ENCODE measurements at regions not wholly inside any gene's neighbourhood (a gene's known extent, or its start where the extent isn't known, plus 50 kb on each side); places are given as distances from the start of the nearest gene placed in this dataset.

GRCh38 chr14:63781686-63782085, 53.8 kb upstream of the SGPP1 start:
- no peak for DNase-seq

DNA sequence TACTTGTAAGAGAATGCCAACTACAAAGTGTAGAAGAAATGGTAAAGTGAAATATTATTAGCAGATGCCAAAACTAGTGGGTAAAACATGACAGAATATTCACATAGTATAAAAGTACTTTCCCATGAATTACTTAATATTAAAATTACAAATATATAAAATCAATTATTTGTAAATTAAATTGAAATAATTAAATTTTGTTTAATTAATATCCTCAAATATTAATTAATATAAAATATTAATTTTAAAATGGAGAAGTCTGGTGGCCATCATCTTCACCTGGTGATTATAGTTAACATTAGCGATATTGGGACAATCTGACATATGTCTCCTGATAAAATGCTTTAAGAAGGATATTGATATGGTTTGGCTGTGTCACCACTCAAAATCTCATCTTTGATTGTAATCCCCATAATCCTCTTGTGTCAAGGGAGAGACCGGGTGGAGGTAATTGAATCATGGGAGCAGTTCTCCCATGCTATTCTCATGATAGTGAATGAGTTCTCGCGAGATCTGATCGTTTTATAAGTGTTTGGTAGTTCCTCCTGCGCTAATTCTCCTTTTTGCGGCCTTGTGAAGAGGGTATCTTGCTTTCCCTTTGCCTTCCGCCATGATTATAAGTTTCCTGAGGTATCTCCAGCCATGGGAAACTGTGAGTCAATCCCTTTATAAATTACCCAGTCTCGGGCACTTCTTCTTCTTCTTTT, 55.0 kb upstream of the SGPP1 start:
- no peak for DNase-seq

GRCh38 chr14:63788011-63788933, 60.4 kb upstream of the SGPP1 start:
- DNase-seq: peak; percentile 53

DNA sequence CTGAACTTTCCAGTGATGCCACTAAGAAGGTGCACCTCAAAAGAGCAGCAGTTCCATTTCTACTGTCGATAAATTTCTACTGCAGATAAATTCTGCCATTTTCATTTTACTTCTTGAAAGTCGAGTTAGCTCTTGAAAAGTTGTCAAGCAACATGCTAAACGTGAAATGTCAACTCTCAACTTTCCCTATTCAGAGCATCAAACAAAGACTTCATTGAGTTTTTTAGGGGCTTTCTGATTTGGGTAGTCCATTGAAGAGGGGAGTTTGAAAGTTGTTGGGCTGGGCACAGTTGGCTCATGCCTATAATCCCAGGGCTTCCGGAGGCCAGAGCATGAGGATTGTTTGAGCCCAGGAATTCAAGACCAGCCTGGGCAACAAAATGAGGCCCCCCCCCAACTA, 59.4 kb upstream of the SYNE2 start:
- no peak for DNase-seq

GRCh38 chr14:63795532-63795931, 57.3 kb upstream of the SYNE2 start:
- no peak for DNase-seq

DNA sequence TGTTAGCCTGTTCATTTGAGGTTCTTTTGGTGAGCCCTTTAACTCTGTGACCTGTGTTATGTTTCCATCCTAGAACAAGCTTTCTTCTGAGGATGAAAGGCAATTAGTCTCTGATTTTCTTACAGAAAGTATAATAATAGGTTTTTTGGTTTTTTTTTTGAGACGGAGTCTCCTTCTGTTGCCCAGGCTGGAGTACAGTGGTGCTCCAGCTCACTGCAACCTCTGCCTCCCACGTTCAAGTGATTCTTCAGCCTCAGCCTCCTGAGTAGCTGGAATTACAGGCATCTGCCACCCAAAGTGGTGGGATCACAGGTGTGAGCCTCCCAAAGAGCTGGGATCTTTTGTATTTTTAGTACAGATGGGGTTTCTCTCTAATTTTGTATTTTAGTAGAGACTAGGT, 52.7 kb upstream of the SYNE2 start:
- no peak for DNase-seq

GRCh38 chr14:63800651-63801375, 52.0 kb upstream of the SYNE2 start:
- DNase-seq: no peak

Data from NCI-H526 treated with DMSO at 0.1 percent for 48 hours (cell line).